ENCODE measurements at regions not wholly inside any gene's neighbourhood (a gene's known extent, or its start where the extent isn't known, plus 50 kb on each side); places are given as distances from the start of the nearest gene placed in this dataset.

DNA sequence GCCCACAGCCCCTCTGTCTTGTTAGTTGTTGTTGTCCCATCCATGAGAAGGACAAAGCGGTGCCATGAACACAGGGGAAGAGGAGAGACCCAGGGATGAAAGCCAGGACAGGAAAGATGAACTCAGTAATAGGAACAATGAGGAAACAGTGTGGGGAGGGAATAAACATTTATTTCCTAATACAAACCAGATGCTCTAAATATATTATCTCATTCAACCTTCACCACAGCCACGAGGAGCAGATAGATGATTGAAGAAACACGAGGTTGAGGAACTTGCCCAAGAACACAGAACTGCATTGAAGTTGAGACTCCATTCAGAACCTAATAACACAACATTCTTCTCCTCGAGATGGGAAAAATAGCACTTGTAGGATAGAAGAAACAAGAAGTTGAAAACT is 53.0 kb upstream of the AIG1 start:
- TF ChIP-seq ZFP30 (CRISPR knock-in tag; IDR thresholded peaks at IDR 0.05) = no peak
- no peak for TF ChIP-seq TCF4 (CRISPR knock-in tag; IDR thresholded peaks at IDR 0.05; ENCODE audit: borderline replicate concordance)
- no peak for TF ChIP-seq SNAI2 (CRISPR knock-in tag; IDR thresholded peaks at IDR 0.05)
- no peak for TF ChIP-seq ZNF565 (CRISPR knock-in tag; conservative IDR thresholded peaks at IDR 0.05; ENCODE audit: low read depth)
- no peak for TF ChIP-seq PATZ1 (CRISPR knock-in tag; IDR thresholded peaks at IDR 0.05; ENCODE audit: borderline replicate concordance)
- TF ChIP-seq ZFP3 (CRISPR knock-in tag; IDR thresholded peaks at IDR 0.05) = no peak
- no peak for TF ChIP-seq OSR1 (CRISPR knock-in tag; IDR thresholded peaks at IDR 0.05)
- TF ChIP-seq ZNF70 (CRISPR knock-in tag; IDR thresholded peaks at IDR 0.05) = no peak
- TF ChIP-seq ZNF8 (CRISPR knock-in tag; IDR thresholded peaks at IDR 0.05) = no peak
- TF ChIP-seq, protein P1, sequence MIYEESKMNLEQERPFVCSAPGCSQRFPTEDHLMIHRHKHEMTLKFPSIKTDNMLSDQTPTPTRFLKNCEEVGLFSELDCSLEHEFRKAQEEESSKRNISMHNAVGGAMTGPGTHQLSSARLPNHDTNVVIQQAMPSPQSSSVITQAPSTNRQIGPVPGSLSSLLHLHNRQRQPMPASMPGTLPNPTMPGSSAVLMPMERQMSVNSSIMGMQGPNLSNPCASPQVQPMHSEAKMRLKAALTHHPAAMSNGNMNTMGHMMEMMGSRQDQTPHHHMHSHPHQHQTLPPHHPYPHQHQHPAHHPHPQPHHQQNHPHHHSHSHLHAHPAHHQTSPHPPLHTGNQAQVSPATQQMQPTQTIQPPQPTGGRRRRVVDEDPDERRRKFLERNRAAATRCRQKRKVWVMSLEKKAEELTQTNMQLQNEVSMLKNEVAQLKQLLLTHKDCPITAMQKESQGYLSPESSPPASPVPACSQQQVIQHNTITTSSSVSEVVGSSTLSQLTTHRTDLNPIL (CRISPR knock-in tag; IDR thresholded peaks at IDR 0.05; ENCODE audit: low read depth) = no peak
- TF ChIP-seq TOX (CRISPR knock-in tag; IDR thresholded peaks at IDR 0.05; ENCODE audit: borderline replicate concordance) = no peak
- no peak for TF ChIP-seq RARB (CRISPR knock-in tag; IDR thresholded peaks at IDR 0.05)
- no peak for TF ChIP-seq ZC3H10 (CRISPR knock-in tag; IDR thresholded peaks at IDR 0.05)
- TF ChIP-seq ISL1 (CRISPR knock-in tag; IDR thresholded peaks at IDR 0.05) = no peak
- peak; percentile 72 for ATAC-seq

DNA sequence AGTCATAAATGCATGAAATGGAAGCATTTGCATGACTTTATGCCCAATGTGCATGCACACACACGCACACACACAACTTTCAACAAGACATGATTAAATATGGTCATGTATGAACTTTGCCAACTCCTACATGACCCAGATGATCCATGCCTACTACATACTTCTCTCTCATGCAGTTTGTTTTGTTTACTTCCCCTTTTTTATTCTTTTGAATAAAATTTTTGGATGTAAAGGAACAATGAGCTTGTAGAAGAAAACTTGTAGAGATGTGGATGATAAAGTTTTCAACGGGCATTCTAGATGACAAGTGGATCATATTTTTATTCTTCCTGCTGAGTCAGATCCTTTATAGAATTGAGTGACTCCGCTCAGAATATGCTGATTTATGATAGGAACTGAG is 50.8 kb upstream of the AIG1 start:
- TF ChIP-seq ARNTL (CRISPR knock-in tag; IDR thresholded peaks at IDR 0.05; ENCODE audit: borderline replicate concordance, low read depth) (no peak), TCF4 (CRISPR knock-in tag; IDR thresholded peaks at IDR 0.05; ENCODE audit: borderline replicate concordance) (no peak), CSRNP3 (CRISPR knock-in tag; IDR thresholded peaks at IDR 0.05) (no peak), TOX (CRISPR knock-in tag; IDR thresholded peaks at IDR 0.05; ENCODE audit: borderline replicate concordance) (no peak), CSDC2 (CRISPR knock-in tag; IDR thresholded peaks at IDR 0.05) (no peak), ISL1 (CRISPR knock-in tag; IDR thresholded peaks at IDR 0.05) (no peak), OSR1 (CRISPR knock-in tag; IDR thresholded peaks at IDR 0.05) (no peak)
- ATAC-seq = no peak; the same call in 1 of the 3 replicates

Measured in SK-N-SH treated with all-trans-retinoic acid at 6 μM for 48 hours (cell line).